K562 (cell line): ENCODE measurements at regions not wholly inside any gene's neighbourhood (a gene's known extent, or its start where the extent isn't known, plus 50 kb on each side); places are given as distances from the start of the nearest gene placed in this dataset.

ENCODE experiments used
- ATAC-seq: fragments of 200-7000 bp; cut with Tn5 transposase; 3 replicates; pipeline ENCODE4 v1.9.1; 2020; ENCODE audit warnings: moderate library complexity
- BruUV-seq: library from RNA; stranded (reverse); fragments of 400-500 nt; replicated peaks from 2 replicates; lab custom pipeline; 2021; lab: Mats Ljungman, UMichigan
- CTCF ChIA-PET: fragments of 300-600 bp; formaldehyde crosslinking; extraction: SDS; loops from one replicate; lab custom pipeline; 2021; ENCODE audit warnings: low intra/inter-chr PET ratio; lab: Yijun Ruan, JAX
- POLR2A ChIA-PET: fragments of 300-600, 350-650 bp; sonication (Branson Sonifier 250); formaldehyde crosslinking; extraction: SDS; loops from one replicate; lab custom pipeline; 2021; ENCODE audit warnings: antibody characterized with exemption, inconsistent platforms; lab: Yijun Ruan, JAX
- DNase-seq, 4 experiments: peaks; one replicate each; pipeline versions ENCODE4 v3.0.0 to v3.0.0-alpha.2; 2011 to 2018; ENCODE audit warnings: low spot score in 3 of 4, mixed read lengths in 3 of 4; ENCODE audit errors: extremely low read depth in 1 of 4
- FAIRE-seq: peaks from 2 replicates; lab custom pipeline; 2011; peaks lifted over from hg19 to GRCh38; lab: Jason Lieb, UNC
- H2AFZ ChIP-seq: 2 replicates; pipeline ENCODE4 v1.6.0; 2011; ENCODE audit warnings: low read depth, low read length, control low read depth, inconsistent platforms
- H3K27ac ChIP-seq: fragments of 200-600 bp; 3 replicates; pipeline ENCODE4 v1.8.0; 2011; ENCODE audit warnings: low read depth, mild to moderate bottlenecking, control low read depth, inconsistent platforms, low read length, moderate library complexity, mixed read lengths; ENCODE audit errors: extremely low read depth
- H3K27me3 ChIP-seq, 2 experiments: fragments of 300-600 bp in 1 of 2; 2 replicates in 1 of 2; 3 replicates in 1 of 2; pipeline versions ENCODE4 v1.6.0 to v1.8.0; 2011; ENCODE audit warnings: inconsistent platforms in 2 of 2, low read length in 2 of 2, mild to moderate bottlenecking in 1 of 2, mixed read lengths in 1 of 2, moderate library complexity in 1 of 2; ENCODE audit not compliant: control insufficient read depth in 2 of 2, insufficient read depth in 2 of 2
- H3K36me3 ChIP-seq: fragments of 300-600 bp; 3 replicates; pipeline ENCODE4 v1.8.0; 2011; ENCODE audit warnings: mild to moderate bottlenecking, low read length, inconsistent platforms; ENCODE audit not compliant: control insufficient read depth, insufficient read depth
- H3K4me1 ChIP-seq, 2 experiments: fragments of 200-600 bp in 1 of 2; replicated peaks in 1 of 2; 2 replicates in 1 of 2; 3 replicates in 1 of 2; pipeline versions ENCODE4 v1.5.1 to v1.8.0; 2011; ENCODE audit warnings: inconsistent platforms in 2 of 2, low read length in 2 of 2, mild to moderate bottlenecking in 1 of 2, mixed read lengths in 1 of 2, moderate library complexity in 1 of 2; ENCODE audit not compliant: control insufficient read depth in 2 of 2, insufficient read depth in 2 of 2
- H3K4me2 ChIP-seq: 2 replicates; pipeline ENCODE4 v1.6.1; 2011; ENCODE audit warnings: low read length, control low read depth, inconsistent platforms, mixed read lengths; ENCODE audit not compliant: insufficient read depth
- H3K4me3 ChIP-seq: fragments of 200-600 bp; sonication (generic), shearing (Covaris generic); 2 replicates; pipeline ENCODE4 v1.5.1; 2016; ENCODE audit warnings: control low read depth, inconsistent platforms
- H3K79me2 ChIP-seq: fragments of 200-600 bp; 3 replicates; pipeline ENCODE4 v1.8.0; 2011; ENCODE audit warnings: low read length, inconsistent platforms; ENCODE audit not compliant: control insufficient read depth, insufficient read depth
- H3K9ac ChIP-seq, 2 experiments: 2 replicates each; pipeline versions ENCODE4 v1.6.0 to v1.6.1; 2011; ENCODE audit warnings: low read depth in 2 of 2, low read length in 2 of 2, control low read depth in 1 of 2, inconsistent platforms in 1 of 2, mild to moderate bottlenecking in 1 of 2, mixed read lengths in 1 of 2; ENCODE audit not compliant: insufficient read depth in 1 of 2
- H3K9me1 ChIP-seq: one replicate; pipeline ENCODE4 v1.6.0; 2011; ENCODE audit warnings: inconsistent platforms, mild to moderate bottlenecking, low read length, moderate library complexity; ENCODE audit not compliant: control insufficient read depth, insufficient read depth
- H3K9me3 ChIP-seq: replicated peaks from 2 replicates; pipeline ENCODE4 v1.5.1; 2011; ENCODE audit warnings: low read depth, low read length, inconsistent platforms; ENCODE audit not compliant: control insufficient read depth, insufficient read depth
- H4K20me1 ChIP-seq: replicated peaks from 2 replicates; pipeline ENCODE4 v1.6.1; 2011; ENCODE audit warnings: low read length, inconsistent platforms, mixed read lengths; ENCODE audit not compliant: control insufficient read depth, insufficient read depth
- DIDO1 ChIP-seq: fragments of 450-650 bp; IDR thresholded peaks from 2 replicates; pipeline ENCODE4 v1.6.1; 2016; ENCODE audit warnings: low read depth, missing biosample characterization, missing genetic modification characterization
- FOXK1 ChIP-seq: sonication (generic); formaldehyde crosslinking; IDR thresholded peaks from 2 replicates; pipeline ENCODE4 v1.8.0; 2022; ENCODE audit warnings: missing genetic modification reagents, mild to moderate bottlenecking, borderline replicate concordance
- HDAC3 ChIP-seq: fragments of 450-650 bp; IDR thresholded peaks from 2 replicates; pipeline ENCODE4 v1.6.1; 2018; ENCODE audit warnings: borderline replicate concordance, mild to moderate bottlenecking, moderate library complexity; ENCODE audit not compliant: partially characterized antibody
- PTBP1 ChIP-seq: fragments of 200-400 bp; formaldehyde crosslinking; IDR thresholded peaks from 2 replicates; pipeline ENCODE4 v1.6.1; 2017; ENCODE audit warnings: low read depth, low read length
- RNF2 ChIP-seq: sonication (generic); IDR thresholded peaks from 2 replicates; pipeline ENCODE4 v1.6.1; 2016
- SAFB2 ChIP-seq: fragments of 200-400 bp; formaldehyde crosslinking; IDR thresholded peaks from 2 replicates; pipeline ENCODE4 v1.6.1; 2018; ENCODE audit warnings: borderline replicate concordance, low read length, low read depth, moderate library complexity; ENCODE audit not compliant: severe bottlenecking
- ZNF143 ChIP-seq: sonication (generic); formaldehyde crosslinking; IDR thresholded peaks from 2 replicates; pipeline ENCODE4 v1.9.0; 2022; ENCODE audit warnings: mild to moderate bottlenecking, missing genetic modification reagents
- ZNF253 ChIP-seq: fragments of 250-450 bp; sonication (Bioruptor Pico); conservative IDR thresholded peaks from 2 replicates; pipeline ENCODE4 v1.6.1; 2021; ENCODE audit warnings: mild to moderate bottlenecking
- ZNF311 ChIP-seq: fragments of 250-450 bp; sonication (Bioruptor Pico); IDR thresholded peaks from 2 replicates; pipeline ENCODE4 v1.4.0; 2020; ENCODE audit warnings: mild to moderate bottlenecking, moderate library complexity
- ZNF347 ChIP-seq: fragments of 450-650 bp; formaldehyde crosslinking; IDR thresholded peaks from 2 replicates; pipeline ENCODE4 v1.4.0; 2020; ENCODE audit warnings: low read depth, mild to moderate bottlenecking, moderate library complexity
- WGBS: fragments of 100-300 bp; shearing (Covaris generic); methylation state at CpG from one replicate; pipeline ENCODE4 v1.1.6; 2016; ENCODE audit warnings: low coverage, mixed read lengths; ENCODE audit not compliant: insufficient coverage; ENCODE audit errors: missing lambda C conversion rate; 5-methylcytosine and 5-hydroxymethylcytosine counted together
- in situ Hi-C: fragments of 300-500 bp; cut with MboI; formaldehyde crosslinking; loops from 4 replicates; pipeline ENCODE4 v1.15.0; 2018; ENCODE audit warnings: inconsistent platforms, mixed read lengths
- intact Hi-C: fragments of 100-400 bp; cut with micrococcal nuclease; formaldehyde crosslinking; loops from 2 replicates; pipeline ENCODE4 v1.14.2; 2022
- TF ChIP-seq, protein P1 (sequence below): fragments of 250-450 bp; sonication (Bioruptor Pico); IDR thresholded peaks from 2 replicates; pipeline ENCODE4 v1.8.0; 2022; ENCODE audit warnings: moderate library complexity, mild to moderate bottlenecking, inconsistent platforms
- TF ChIP-seq, protein P2 (sequence below): fragments of 250-450 bp; sonication (Bioruptor Pico); IDR thresholded peaks from 2 replicates; pipeline ENCODE4 v1.8.0; 2022; ENCODE audit warnings: inconsistent platforms, mild to moderate bottlenecking, moderate library complexity, borderline replicate concordance
- TF ChIP-seq, protein P3 (sequence below): fragments of 250-450 bp; sonication (Bioruptor Pico); IDR thresholded peaks from 2 replicates; pipeline ENCODE4 v1.5.0; 2020; ENCODE audit warnings: mild to moderate bottlenecking, borderline replicate concordance

DNA sequence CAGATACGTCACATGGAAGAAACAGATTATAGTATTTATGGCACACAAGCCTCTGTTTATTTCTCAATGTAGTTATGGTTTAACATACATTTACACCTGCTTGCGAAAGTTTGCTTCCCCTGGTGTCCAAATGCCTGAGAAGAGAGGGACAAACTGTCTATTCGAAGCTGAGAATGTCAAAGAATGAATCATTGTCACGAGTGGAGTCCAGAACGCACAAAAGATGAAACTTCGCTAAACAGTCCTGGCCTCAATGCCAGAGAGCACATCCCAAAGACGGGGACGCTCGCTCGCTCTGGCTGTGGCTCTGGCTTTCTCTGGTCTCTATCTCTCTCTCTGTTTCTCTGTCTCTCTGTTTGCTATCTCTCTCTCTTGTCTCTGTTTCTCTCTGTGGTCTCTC lies 298.8 kb downstream of the FOXL1 start:
- H3K9ac ChIP-seq, result no peak overlapping the region
- BruUV-seq, result no TSS peak
- ChIA-PET CTCF (no interaction called here), POLR2A (no interaction called here)
- intact Hi-C loops, result no loop called here
- H3K9me3 ChIP-seq, result no peaks in the 10 kb centered on the region
- H3K4me2 ChIP-seq, result no peak overlapping the region
- H3K79me2 ChIP-seq, result no peaks in the 10 kb centered on the region
- ATAC-seq (no peak), DNase-seq (no peak), FAIRE-seq (no peak)
- no peak overlapping the region for H2AFZ ChIP-seq
- in situ Hi-C loops, result no loop called here
- H3K27me3 ChIP-seq, result peaks cover 38 to 61% of the 10 kb centered on the region in 2 experiments
- peaks cover 12% of the 10 kb centered on the region; the same call in 1 of the 2 replicates for H4K20me1 ChIP-seq
- H3K9me1 ChIP-seq, result peaks cover 3% of the 10 kb centered on the region
- H3K4me1 ChIP-seq, result peaks cover 0 to 4% of the 10 kb centered on the region in 2 experiments; a peak in 1 of 5 replicates
- H3K27ac ChIP-seq, result no peak overlapping the region
- TF ChIP-seq ZNF347 (CRISPR knock-in tag) (no peak), DIDO1 (tag) (no peak), ZNF143 (no peak), HDAC3 (no peak), FOXK1 (no peak), RNF2 (no peak), PTBP1 (no peak), ZNF311 (no peak), SAFB2 (no peak), ZNF253 (CRISPR knock-in tag) (no peak)
- TF ChIP-seq, protein P1, sequence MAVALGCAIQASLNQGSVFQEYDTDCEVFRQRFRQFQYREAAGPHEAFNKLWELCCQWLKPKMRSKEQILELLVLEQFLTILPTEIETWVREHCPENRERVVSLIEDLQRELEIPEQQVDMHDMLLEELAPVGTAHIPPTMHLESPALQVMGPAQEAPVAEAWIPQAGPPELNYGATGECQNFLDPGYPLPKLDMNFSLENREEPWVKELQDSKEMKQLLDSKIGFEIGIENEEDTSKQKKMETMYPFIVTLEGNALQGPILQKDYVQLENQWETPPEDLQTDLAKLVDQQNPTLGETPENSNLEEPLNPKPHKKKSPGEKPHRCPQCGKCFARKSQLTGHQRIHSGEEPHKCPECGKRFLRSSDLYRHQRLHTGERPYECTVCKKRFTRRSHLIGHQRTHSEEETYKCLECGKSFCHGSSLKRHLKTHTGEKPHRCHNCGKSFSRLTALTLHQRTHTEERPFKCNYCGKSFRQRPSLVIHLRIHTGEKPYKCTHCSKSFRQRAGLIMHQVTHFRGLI (CRISPR knock-in tag), result no peak
- TF ChIP-seq, protein P2, sequence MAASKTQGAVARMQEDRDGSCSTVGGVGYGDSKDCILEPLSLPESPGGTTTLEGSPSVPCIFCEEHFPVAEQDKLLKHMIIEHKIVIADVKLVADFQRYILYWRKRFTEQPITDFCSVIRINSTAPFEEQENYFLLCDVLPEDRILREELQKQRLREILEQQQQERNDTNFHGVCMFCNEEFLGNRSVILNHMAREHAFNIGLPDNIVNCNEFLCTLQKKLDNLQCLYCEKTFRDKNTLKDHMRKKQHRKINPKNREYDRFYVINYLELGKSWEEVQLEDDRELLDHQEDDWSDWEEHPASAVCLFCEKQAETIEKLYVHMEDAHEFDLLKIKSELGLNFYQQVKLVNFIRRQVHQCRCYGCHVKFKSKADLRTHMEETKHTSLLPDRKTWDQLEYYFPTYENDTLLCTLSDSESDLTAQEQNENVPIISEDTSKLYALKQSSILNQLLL (CRISPR knock-in tag), result no peak
- TF ChIP-seq, protein P3, sequence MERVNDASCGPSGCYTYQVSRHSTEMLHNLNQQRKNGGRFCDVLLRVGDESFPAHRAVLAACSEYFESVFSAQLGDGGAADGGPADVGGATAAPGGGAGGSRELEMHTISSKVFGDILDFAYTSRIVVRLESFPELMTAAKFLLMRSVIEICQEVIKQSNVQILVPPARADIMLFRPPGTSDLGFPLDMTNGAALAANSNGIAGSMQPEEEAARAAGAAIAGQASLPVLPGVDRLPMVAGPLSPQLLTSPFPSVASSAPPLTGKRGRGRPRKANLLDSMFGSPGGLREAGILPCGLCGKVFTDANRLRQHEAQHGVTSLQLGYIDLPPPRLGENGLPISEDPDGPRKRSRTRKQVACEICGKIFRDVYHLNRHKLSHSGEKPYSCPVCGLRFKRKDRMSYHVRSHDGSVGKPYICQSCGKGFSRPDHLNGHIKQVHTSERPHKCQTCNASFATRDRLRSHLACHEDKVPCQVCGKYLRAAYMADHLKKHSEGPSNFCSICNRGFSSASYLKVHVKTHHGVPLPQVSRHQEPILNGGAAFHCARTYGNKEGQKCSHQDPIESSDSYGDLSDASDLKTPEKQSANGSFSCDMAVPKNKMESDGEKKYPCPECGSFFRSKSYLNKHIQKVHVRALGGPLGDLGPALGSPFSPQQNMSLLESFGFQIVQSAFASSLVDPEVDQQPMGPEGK, result no peak
- no peaks in the 10 kb centered on the region for H3K36me3 ChIP-seq
- WGBS, result 0% methylated on average over 10 of the region's 10 CpGs
- H3K4me3 ChIP-seq, result no peak overlapping the region
